Right cardiac atrium (tissue), 5 donors: ENCODE measurements at regions not wholly inside any gene's neighbourhood (a gene's known extent, or its start where the extent isn't known, plus 50 kb on each side); places are given as distances from the start of the nearest gene placed in this dataset.

ENCODE experiments used
- ATAC-seq, 2 donors: fragments of 200-7000 bp; cut with Tn5 transposase; one replicate each; pipeline versions ENCODE4 v1.8.0 to v1.9.1; 2020; ENCODE audit warnings: moderate library complexity in 2 of 2, mild to moderate bottlenecking in 1 of 2
- DNase-seq, 3 donors: peaks; one replicate each; pipeline ENCODE4 v3.0.0-alpha.2; 2020
- H3K27ac ChIP-seq: one replicate; pipeline ENCODE4 v1.5.1; 2013; ENCODE audit warnings: mild to moderate bottlenecking, low read length, control low read depth, moderate library complexity
- H3K27me3 ChIP-seq: one replicate; pipeline ENCODE4 v1.6.1; 2013; ENCODE audit not compliant: control insufficient read depth, insufficient read depth
- H3K4me1 ChIP-seq: one replicate; pipeline ENCODE4 v1.6.1; 2013; ENCODE audit warnings: low read length; ENCODE audit not compliant: control insufficient read depth, insufficient read depth
- H3K4me3 ChIP-seq: one replicate; pipeline ENCODE4 v1.5.1; 2013; ENCODE audit warnings: low read length, control low read depth
- H3K9me3 ChIP-seq: one replicate; pipeline ENCODE4 v1.6.1; 2013; ENCODE audit warnings: low read length; ENCODE audit not compliant: control insufficient read depth
- WGBS: extraction: QIAGEN DNeasy Blood & Tissue Kit; methylation state at CpG from one replicate; pipeline ENCODE4 v1.1.7; 2013; 5-methylcytosine and 5-hydroxymethylcytosine counted together
- intact Hi-C, 4 donors: fragments of 100-400 bp; cut with DNase I; formaldehyde crosslinking; loops; one replicate each; pipeline versions ENCODE4 v1.11.0 to v1.14.0; 2022 to 2023
- donor health status: healthy with polysubstance abuse.
- donor health status: DM: no; HTN: yes; CAD: no.
- donor health status: DM: no; HTN: no; CAD: no.
- donor health status: DM: no; HTN: yes; CAD: no; lungs with severe emphysema.
- donor health status: DM: yes; HTN: yes; CAD: no.

DNA sequence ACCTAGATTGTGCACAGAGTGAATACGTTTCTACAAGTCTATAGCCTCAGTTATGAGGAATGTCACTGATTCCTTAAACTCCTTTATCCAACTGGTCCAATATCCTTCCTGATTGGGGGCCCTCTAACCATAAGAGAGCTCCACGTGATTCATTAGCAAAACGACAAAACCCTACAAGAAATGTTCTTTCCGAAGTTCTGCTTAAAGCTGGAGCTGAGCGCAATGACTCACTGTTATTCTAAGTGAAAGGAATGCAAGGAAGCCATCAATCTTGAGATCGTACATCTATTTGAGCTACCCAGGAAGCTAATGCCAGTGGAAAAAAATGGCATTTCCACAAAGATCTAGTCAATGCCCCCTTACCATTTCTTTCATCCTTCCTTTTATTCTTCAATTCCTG, 354.9 kb upstream of the CDH20 start:
- intact Hi-C loops = no loop called here
- Histone ChIP-seq H3K4me1 (peaks cover 2% of the 10 kb centered on the region), H3K27me3 (no peaks in the 10 kb centered on the region), H3K9me3 (no peaks in the 10 kb centered on the region), H3K4me3 (no peak overlapping the region), H3K27ac (no peak overlapping the region)
- 51% methylated on average over 6 of the region's 6 CpGs for WGBS
- DNase-seq = no peak
- no peak for ATAC-seq

- H3K9me3 ChIP-seq = no peaks in the 10 kb centered on the region
- no peak for ATAC-seq
- no peaks in the 10 kb centered on the region for H3K27me3 ChIP-seq
- H3K4me3 ChIP-seq = no peak overlapping the region
- intact Hi-C loops = no loop called here
- 86% methylated on average over 2 of the region's 2 CpGs for WGBS
- H3K27ac ChIP-seq = no peak overlapping the region
- peaks cover 2% of the 10 kb centered on the region for H3K4me1 ChIP-seq
- no peak for DNase-seq
Observed at GRCh38 chr18:60980422-60981005, 352.7 kb upstream of the CDH20 start.

GRCh38 chr18:60981682-60982328, 351.4 kb upstream of the CDH20 start:
- ATAC-seq (no peak), DNase-seq (no peak)
- 63% methylated on average over 3 of the region's 3 CpGs for WGBS
- no peak overlapping the region for H3K4me3 ChIP-seq
- H3K27me3 ChIP-seq = no peaks in the 10 kb centered on the region
- intact Hi-C loops = no loop called here
- no peaks in the 10 kb centered on the region for H3K9me3 ChIP-seq
- peaks cover 2% of the 10 kb centered on the region for H3K4me1 ChIP-seq
- no peak overlapping the region for H3K27ac ChIP-seq

- ATAC-seq = no peak
Observed at GRCh38 chr18:60982329-60982695, 350.9 kb upstream of the CDH20 start.

DNA sequence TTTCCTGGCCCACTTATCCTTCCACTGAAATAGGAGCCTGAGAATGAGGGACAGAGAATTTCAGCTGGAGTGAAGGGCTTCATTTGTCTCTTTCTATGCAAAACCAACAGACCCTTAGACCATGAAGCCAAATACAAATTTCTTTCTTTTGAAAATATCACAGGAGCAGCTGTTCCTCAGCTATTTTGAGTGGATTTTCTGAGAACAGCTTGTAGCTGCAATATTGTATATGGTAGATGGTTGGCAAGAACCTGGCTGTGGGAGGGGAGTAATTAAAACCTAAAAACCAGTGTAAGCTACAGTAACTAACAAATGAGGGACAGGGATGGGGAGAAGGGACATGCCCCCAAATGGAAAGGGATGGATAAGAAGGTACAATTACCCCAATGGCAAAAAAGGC, 350.3 kb upstream of the CDH20 start:
- ATAC-seq = no peak
- intact Hi-C loops = no loop called here

More at GRCh38 chr18:60982329-60982695, 350.9 kb upstream of the CDH20 start:
- intact Hi-C loops = no loop called here
- Histone ChIP-seq H3K27me3 (no peaks in the 10 kb centered on the region), H3K9me3 (no peaks in the 10 kb centered on the region), H3K27ac (no peak overlapping the region), H3K4me3 (no peak overlapping the region), H3K4me1 (peaks cover 2% of the 10 kb centered on the region)
- DNase-seq = no peak
- 80% methylated on average over 2 of the region's 2 CpGs for WGBS

DNA sequence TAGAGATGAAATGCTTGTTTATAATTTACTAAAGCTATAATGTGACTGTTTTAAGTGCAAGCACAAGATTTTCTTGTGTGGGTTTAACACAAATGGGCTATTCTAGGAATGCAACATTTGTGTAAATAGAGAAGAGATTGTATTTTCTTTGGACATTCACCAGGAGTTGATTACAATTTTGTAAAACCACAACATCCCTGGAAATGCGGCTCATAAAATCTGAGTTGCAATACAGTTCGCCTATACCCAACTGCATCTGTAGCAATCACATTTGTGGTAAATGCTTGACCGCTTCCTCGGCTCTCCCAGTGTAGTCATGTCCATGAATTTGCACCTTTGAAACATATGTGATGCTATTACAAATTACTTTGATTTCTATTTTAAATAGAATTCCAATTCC, 348.7 kb upstream of the CDH20 start:
- Histone ChIP-seq H3K27me3 (no peaks in the 10 kb centered on the region), H3K9me3 (no peaks in the 10 kb centered on the region), H3K4me1 (peaks cover 2% of the 10 kb centered on the region), H3K27ac (no peak overlapping the region), H3K4me3 (no peak overlapping the region)
- no peak for DNase-seq
- ATAC-seq = no peak
- 87% methylated on average over 4 of the region's 4 CpGs for WGBS
- intact Hi-C loops = no loop called here

More for the DNA sequence above, 350.3 kb upstream of the CDH20 start:
- no peak for DNase-seq
- no peaks in the 10 kb centered on the region for H3K27me3 ChIP-seq
- peaks cover 2% of the 10 kb centered on the region for H3K4me1 ChIP-seq
- no peak overlapping the region for H3K27ac ChIP-seq
- H3K9me3 ChIP-seq = no peaks in the 10 kb centered on the region
- H3K4me3 ChIP-seq = no peak overlapping the region

- no peaks in the 10 kb centered on the region for H3K27me3 ChIP-seq
- H3K4me1 ChIP-seq = no peaks in the 10 kb centered on the region
- ATAC-seq = no peak
- 76% methylated on average over 1 of the region's 1 CpG for WGBS
- intact Hi-C loops = no loop called here
- DNase-seq = no peak
- H3K4me3 ChIP-seq = no peak overlapping the region
- no peak overlapping the region for H3K27ac ChIP-seq
- H3K9me3 ChIP-seq = no peaks in the 10 kb centered on the region
Observed at GRCh38 chr18:60987963-60988362, 345.3 kb upstream of the CDH20 start.

DNA sequence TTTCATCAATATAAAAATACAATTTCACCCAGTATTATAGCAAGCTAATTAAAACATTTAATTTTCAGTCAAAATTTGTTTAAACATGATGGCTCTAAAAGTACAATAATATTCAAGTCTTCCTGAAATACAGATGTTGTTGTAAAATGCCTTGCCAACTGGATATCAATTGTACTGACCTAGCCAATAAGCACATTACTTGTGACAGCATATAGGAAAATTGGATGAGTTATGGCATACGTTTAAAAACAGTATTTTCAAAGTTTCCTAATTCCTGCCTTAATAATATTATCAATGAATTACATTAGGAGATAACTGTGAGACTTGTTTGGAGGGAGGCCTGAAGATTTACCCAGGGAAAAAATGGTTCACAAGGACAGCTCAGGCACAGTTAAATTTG, 336.9 kb upstream of the CDH20 start:
- ATAC-seq (no peak), DNase-seq (no peak)
- H3K4me3 ChIP-seq = no peak overlapping the region
- no peaks in the 10 kb centered on the region for H3K4me1 ChIP-seq
- H3K27ac ChIP-seq = no peak overlapping the region
- H3K27me3 ChIP-seq = no peaks in the 10 kb centered on the region
- 49% methylated on average over 1 of the region's 1 CpG for WGBS
- intact Hi-C loops = no loop called here
- H3K9me3 ChIP-seq = no peaks in the 10 kb centered on the region

- H3K27ac ChIP-seq = no peak overlapping the region
- no peak overlapping the region for H3K4me3 ChIP-seq
- H3K9me3 ChIP-seq = no peaks in the 10 kb centered on the region
- DNase-seq (no peak), ATAC-seq (no peak)
- 88% methylated on average over 5 of the region's 5 CpGs for WGBS
- H3K4me1 ChIP-seq = no peaks in the 10 kb centered on the region
- no peaks in the 10 kb centered on the region for H3K27me3 ChIP-seq
- intact Hi-C loops = no loop called here
Observed at GRCh38 chr18:60996822-60997221, 336.4 kb upstream of the CDH20 start.

GRCh38 chr18:61001138-61001537, 332.1 kb upstream of the CDH20 start:
- Histone ChIP-seq H3K9me3 (no peaks in the 10 kb centered on the region), H3K27me3 (no peaks in the 10 kb centered on the region), H3K27ac (no peak overlapping the region), H3K4me1 (no peaks in the 10 kb centered on the region), H3K4me3 (no peak overlapping the region)
- intact Hi-C loops = loop anchor here in 1 of 4 donors (10.0 kb wide), 1 partner anchor 326 kb away; no protein-coding TSS in a partner anchor
- DNase-seq (no peak), ATAC-seq (no peak)
- WGBS = 91% methylated on average over 2 of the region's 2 CpGs

DNA sequence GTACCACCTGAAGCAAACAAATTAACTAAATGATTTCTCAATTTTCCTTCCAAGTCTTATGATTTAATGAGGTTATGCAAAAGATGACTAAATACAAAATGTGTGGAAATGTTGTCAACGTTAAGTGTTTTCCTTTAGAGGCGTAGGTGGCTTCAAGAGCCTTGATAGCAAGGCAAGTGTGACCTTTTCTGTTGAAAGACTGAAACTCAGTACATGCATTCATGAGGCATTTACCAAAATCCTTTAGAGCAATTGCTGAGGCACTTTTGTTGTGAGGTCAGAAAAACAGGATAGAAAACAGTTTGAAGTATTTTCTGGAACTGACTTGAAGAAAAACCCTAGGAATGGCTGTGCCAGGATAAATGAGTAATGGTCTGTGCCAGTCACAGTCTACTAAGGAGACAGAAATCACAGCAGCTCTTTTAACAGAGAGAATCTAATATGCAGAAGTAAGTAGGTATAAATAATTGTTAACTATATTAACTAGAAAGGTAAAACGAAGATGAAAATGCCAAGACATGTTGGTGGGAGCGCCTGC, 326.5 kb upstream of the CDH20 start:
- DNase-seq = no peak
- H3K27me3 ChIP-seq = no peaks in the 10 kb centered on the region
- H3K4me3 ChIP-seq = no peak overlapping the region

More for the DNA sequence above, 326.5 kb upstream of the CDH20 start:
- no peak overlapping the region for H3K27ac ChIP-seq
- no peaks in the 10 kb centered on the region for H3K9me3 ChIP-seq
- ATAC-seq = no peak
- intact Hi-C loops = loop anchor here in 1 of 4 donors (10.0 kb wide), 1 partner anchor 332 kb away; no protein-coding TSS in a partner anchor
- H3K4me1 ChIP-seq = no peaks in the 10 kb centered on the region
- WGBS = 85% methylated on average over 4 of the region's 4 CpGs
